PC-9 (cell line): ENCODE measurements at regions not wholly inside any gene's neighbourhood (a gene's known extent, or its start where the extent isn't known, plus 50 kb on each side); places are given as distances from the start of the nearest gene placed in this dataset.

Source experiments
- CTCF ChIP-seq: fragments of 200-600 bp; sonication (generic); conservative IDR thresholded peaks from 2 replicates; pipeline ENCODE4 v1.6.1; 2017; ENCODE audit warnings: mixed run types, antibody characterized with exemption, mild to moderate bottlenecking, moderate library complexity
- EZH2 ChIP-seq: fragments of 200-600 bp; sonication (generic); IDR thresholded peaks from 2 replicates; pipeline ENCODE4 v1.8.0; 2017; ENCODE audit warnings: antibody characterized with exemption, low read depth

DNA sequence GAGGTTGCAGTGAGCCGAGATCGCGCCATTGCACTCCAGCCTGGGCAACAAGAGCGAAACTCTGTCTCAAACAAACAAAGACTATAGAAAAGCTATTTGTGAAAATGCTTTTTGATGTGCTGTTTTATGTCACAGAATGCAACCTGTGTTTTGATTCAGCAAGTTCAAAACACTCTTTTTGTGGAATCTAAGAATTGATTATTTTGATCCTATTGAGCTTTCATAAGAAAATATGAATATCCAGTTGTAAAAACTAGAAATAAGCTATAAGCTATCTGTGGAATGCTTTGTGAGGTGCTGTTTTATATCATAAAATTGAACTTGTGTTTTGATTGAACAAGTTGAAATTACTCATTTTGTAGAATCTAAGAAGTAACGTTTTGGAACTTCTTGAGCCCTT lies 110.7 kb upstream of the VPREB1 start:
- TF ChIP-seq CTCF (no peak), EZH2 (no peak)
